PFSK-1 (cell line): ENCODE measurements at regions not wholly inside any gene's neighbourhood (a gene's known extent, or its start where the extent isn't known, plus 50 kb on each side); places are given as distances from the start of the nearest gene placed in this dataset.

ENCODE experiments used
- POLR2AphosphoS5 ChIP-seq: IDR thresholded peaks from 2 replicates; pipeline ENCODE4 v1.6.1; 2012; ENCODE audit warnings: low read depth, mild to moderate bottlenecking, control low read depth, low read length, moderate library complexity
- REST ChIP-seq, 2 experiments: IDR thresholded peaks; 2 replicates each; pipeline versions ENCODE4 v1.6.1 to v1.8.0; 2011 to 2012; ENCODE audit warnings: low read depth in 2 of 2, low read length in 2 of 2, control low read depth in 1 of 2, inconsistent platforms in 1 of 2, mild to moderate bottlenecking in 1 of 2, moderate library complexity in 1 of 2; ENCODE audit not compliant: insufficient read depth in 1 of 2

- TF ChIP-seq POLR2AphosphoS5 (no peak), REST (IDR thresholded peaks at IDR 0.05; ENCODE audit: insufficient read depth in 1 of 2, low read depth in 2 of 2, low read length in 2 of 2) (no peak)
These were observed 159.5 kb upstream of the EDNRB start for GRCh38 chr13:78078168-78078567.
